NB4 (cell line): ENCODE measurements at regions not wholly inside any gene's neighbourhood (a gene's known extent, or its start where the extent isn't known, plus 50 kb on each side); places are given as distances from the start of the nearest gene placed in this dataset.

Source experiments
- DNase-seq: peaks from one replicate; pipeline ENCODE4 v3.0.0; 2010; ENCODE audit warnings: low read depth
- H3K4me3 ChIP-seq: one replicate; pipeline ENCODE4 v1.5.1; 2011; ENCODE audit warnings: mild to moderate bottlenecking, low read depth, low read length, moderate library complexity
- MYC ChIP-seq: IDR thresholded peaks from 2 replicates; pipeline ENCODE4 v1.6.1; 2011; ENCODE audit warnings: low read depth, low read length
- POLR2A ChIP-seq: IDR thresholded peaks from 2 replicates; pipeline ENCODE4 v1.6.1; 2011; ENCODE audit warnings: mild to moderate bottlenecking; ENCODE audit not compliant: insufficient read length; ENCODE audit errors: extremely low read depth
- TF ChIP-seq, protein P1 (sequence below): IDR thresholded peaks from 2 replicates; pipeline ENCODE4 v1.6.1; 2011; ENCODE audit warnings: low read depth, low read length
- TF ChIP-seq, protein P2 (sequence below): IDR thresholded peaks from one replicate; pipeline ENCODE4 v1.5.1; 2012; ENCODE audit warnings: low read depth, low read length

DNA sequence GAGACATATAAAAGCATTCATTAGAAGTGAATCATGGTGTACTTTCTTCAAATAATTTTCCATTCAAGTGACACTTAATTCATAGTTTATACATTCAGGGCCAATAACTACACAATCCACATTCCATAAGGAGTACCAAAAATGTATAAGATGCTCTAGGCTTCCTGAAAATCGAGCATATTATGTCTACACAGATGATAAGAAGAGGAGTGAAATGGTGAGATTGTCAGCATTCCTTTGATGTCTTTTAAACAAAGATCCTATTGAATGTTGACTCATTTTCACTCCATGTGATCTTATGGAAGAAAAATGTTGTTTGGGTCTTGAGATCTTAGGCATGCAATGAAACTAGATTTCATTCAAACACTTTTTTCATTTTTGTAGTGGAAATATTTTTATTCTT lies 843.2 kb downstream of the KCNA4 start:
- no peak for DNase-seq
- TF ChIP-seq, protein P1, sequence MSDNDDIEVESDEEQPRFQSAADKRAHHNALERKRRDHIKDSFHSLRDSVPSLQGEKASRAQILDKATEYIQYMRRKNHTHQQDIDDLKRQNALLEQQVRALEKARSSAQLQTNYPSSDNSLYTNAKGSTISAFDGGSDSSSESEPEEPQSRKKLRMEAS, result no peak
- no peak for TF ChIP-seq POLR2A
- no peak for TF ChIP-seq MYC
- TF ChIP-seq, protein P2, sequence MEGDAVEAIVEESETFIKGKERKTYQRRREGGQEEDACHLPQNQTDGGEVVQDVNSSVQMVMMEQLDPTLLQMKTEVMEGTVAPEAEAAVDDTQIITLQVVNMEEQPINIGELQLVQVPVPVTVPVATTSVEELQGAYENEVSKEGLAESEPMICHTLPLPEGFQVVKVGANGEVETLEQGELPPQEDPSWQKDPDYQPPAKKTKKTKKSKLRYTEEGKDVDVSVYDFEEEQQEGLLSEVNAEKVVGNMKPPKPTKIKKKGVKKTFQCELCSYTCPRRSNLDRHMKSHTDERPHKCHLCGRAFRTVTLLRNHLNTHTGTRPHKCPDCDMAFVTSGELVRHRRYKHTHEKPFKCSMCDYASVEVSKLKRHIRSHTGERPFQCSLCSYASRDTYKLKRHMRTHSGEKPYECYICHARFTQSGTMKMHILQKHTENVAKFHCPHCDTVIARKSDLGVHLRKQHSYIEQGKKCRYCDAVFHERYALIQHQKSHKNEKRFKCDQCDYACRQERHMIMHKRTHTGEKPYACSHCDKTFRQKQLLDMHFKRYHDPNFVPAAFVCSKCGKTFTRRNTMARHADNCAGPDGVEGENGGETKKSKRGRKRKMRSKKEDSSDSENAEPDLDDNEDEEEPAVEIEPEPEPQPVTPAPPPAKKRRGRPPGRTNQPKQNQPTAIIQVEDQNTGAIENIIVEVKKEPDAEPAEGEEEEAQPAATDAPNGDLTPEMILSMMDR, result no peak
- no peak overlapping the region for H3K4me3 ChIP-seq

DNA sequence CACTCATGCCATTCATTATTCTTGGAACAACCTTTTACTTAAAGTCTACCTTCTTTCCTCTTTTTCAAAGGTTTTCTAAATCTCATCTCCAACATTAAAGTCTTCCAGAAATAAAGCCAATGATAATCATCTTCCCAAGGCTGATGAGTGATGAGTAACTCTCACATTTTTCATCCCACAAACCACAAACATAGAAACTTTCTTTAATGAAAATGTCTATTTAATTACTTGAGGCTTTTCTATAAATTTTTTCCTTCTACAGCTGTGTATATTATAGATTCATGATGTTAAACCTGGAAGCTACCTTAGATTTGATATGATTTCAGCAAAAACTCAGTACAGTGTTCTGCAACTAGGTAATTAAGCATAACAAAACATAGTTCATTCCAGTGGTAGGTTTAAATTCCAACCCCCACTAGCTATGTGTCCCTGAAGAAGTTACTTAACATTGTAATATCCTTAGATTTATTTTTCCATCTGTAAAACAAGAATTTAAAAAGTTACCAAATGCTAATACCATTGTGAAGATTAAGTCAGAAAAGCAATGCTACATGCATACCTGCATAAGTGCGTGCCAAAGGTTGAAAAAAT lies 845.4 kb downstream of the KCNA4 start:
- TF ChIP-seq, protein P2, result no peak
- TF ChIP-seq MYC (no peak), POLR2A (no peak)
- TF ChIP-seq, protein P1, result no peak
- H3K4me3 ChIP-seq, result no peak overlapping the region
- DNase-seq, result no peak

DNA sequence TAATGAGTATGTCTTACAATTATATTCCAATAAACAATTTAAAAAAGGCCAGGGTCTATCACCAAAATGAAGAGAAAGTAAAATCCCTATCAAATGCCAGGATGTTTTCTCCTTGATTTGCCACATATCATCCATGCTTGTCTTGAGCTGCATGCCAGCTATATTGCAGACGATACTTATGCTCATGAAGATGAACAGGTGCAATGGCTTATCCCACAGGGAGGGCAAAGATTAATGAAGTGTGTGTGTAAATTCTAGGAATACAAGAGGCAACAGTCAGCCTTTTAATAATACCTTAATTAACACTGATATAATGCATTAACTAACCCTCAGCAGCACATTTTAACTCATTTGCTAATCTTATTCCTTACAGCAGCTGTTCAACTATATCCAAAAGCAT lies 850.5 kb downstream of the KCNA4 start:
- TF ChIP-seq MYC (no peak), POLR2A (no peak)
- TF ChIP-seq, protein P2, result no peak
- TF ChIP-seq, protein P1, result no peak
- no peak for DNase-seq
- no peak overlapping the region for H3K4me3 ChIP-seq

DNA sequence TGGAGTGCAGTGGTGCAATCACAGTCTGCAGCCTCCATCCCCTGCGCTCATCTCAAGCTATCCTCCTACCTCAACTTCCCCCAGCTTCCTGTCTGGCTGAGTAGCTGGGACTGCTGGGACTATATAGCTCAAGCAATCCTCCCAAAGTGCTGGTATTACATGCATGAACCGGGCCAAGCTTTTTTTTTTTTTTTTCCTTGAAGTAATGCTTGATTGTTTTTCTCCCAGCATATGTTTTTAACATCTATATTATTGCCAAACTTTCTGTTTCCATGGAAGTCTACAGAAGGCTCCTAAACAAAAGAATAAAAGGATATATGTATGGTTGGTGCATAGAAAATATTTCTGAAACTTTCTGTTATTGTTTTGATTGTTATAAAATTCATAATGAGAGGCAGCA lies 853.6 kb downstream of the KCNA4 start:
- TF ChIP-seq POLR2A, result no peak
- TF ChIP-seq MYC, result no peak
- TF ChIP-seq, protein P1, result no peak
- TF ChIP-seq, protein P2, result no peak
- H3K4me3 ChIP-seq, result no peak overlapping the region
- DNase-seq, result no peak

DNA sequence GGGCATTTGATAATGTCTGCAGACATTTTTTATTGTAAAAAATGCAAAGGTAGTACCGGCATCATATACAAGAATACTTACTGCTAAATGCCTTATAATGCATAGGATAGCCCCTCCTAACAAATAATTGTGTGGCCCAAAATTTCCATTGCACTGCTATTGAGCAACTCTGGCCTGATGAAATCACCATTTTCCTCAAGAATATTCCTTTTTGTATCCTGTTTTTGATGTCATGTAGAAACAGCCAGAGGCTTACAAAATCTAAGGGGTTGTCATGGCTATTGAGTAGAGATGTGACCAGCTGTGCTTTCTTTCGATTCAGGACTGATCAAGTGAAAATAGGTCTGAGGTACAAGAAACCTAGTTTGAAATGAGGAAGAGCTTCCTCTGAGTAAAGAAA lies 854.3 kb downstream of the KCNA4 start:
- H3K4me3 ChIP-seq, result no peak overlapping the region
- no peak for DNase-seq
- TF ChIP-seq, protein P1, result no peak
- TF ChIP-seq, protein P2, result no peak
- TF ChIP-seq MYC (no peak), POLR2A (no peak)

DNA sequence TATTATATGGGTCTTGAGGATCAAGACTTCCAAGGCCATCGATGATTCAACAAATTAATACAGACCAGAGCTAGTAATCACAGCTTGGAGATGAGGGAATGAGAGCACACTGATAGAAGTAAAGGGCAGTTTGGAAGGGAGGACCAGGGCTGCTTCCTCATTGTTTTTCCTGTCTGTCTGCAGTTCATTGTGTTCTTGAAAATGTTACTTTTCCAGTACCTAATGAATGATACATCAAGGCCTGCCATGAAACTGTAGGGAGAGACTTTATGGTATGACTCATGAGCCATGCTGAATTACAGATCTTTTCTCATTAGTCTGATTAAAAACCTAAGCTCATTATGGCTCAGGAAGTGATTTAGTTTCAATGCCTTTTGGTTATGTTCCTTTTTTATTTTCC lies 855.6 kb downstream of the KCNA4 start:
- DNase-seq, result no peak
- TF ChIP-seq MYC, result no peak
- no peak for TF ChIP-seq POLR2A
- TF ChIP-seq, protein P2, result no peak
- TF ChIP-seq, protein P1, result no peak
- H3K4me3 ChIP-seq, result no peak overlapping the region
